ENCODE measurements at regions not wholly inside any gene's neighbourhood (a gene's known extent, or its start where the extent isn't known, plus 50 kb on each side); places are given as distances from the start of the nearest gene placed in this dataset.
"Not testable (repeated sequence)": the region's sequence is repeated elsewhere in the genome, so short reads cannot be mapped to it uniquely, and the experiment has no call there.

- DNase-seq (ENCODE audit: extremely low spot score) = no peak
- POLR2A ChIA-PET = no interaction called here
- TF ChIP-seq, protein P1, sequence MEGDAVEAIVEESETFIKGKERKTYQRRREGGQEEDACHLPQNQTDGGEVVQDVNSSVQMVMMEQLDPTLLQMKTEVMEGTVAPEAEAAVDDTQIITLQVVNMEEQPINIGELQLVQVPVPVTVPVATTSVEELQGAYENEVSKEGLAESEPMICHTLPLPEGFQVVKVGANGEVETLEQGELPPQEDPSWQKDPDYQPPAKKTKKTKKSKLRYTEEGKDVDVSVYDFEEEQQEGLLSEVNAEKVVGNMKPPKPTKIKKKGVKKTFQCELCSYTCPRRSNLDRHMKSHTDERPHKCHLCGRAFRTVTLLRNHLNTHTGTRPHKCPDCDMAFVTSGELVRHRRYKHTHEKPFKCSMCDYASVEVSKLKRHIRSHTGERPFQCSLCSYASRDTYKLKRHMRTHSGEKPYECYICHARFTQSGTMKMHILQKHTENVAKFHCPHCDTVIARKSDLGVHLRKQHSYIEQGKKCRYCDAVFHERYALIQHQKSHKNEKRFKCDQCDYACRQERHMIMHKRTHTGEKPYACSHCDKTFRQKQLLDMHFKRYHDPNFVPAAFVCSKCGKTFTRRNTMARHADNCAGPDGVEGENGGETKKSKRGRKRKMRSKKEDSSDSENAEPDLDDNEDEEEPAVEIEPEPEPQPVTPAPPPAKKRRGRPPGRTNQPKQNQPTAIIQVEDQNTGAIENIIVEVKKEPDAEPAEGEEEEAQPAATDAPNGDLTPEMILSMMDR (IDR thresholded peaks at IDR 0.05; ENCODE audit: control extremely low read depth, extremely low read depth, low read depth, missing control alignments) = no peak
- CTCF ChIA-PET = interaction anchor here (1.1 kb wide), 1 partner anchor 9 kb away, joined by 3 read pairs; no protein-coding TSS in a partner anchor
These were observed 485.7 kb downstream of the CSNK1G3 start for GRCh38 chr5:123997462-123998215.

DNA sequence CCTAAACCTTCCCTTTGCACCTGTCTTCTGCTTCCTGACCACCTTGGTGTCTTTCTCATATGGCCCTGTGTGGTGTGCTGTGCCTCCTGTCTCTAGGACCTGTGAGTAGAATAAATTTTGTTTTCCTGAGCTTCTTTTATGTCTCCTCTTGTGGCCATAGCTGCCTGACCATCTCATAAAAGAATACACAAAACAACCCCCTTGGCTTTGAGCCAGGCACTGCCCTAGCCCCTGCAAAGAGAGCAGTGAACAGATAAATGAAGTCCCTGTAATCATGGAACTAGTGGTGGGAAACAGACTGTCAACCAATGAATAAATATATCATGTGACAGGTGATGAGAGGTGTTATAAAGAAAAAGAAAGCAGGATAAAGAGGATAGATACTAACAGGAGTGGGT is 485.1 kb downstream of the CSNK1G3 start:
- ChIA-PET CTCF (interaction anchor here (1.1 kb wide), 1 partner anchor 10 kb away, joined by 3 read pairs; no protein-coding TSS in a partner anchor), POLR2A (no interaction called here)
- TF ChIP-seq, protein P1 (IDR thresholded peaks at IDR 0.05; ENCODE audit: control extremely low read depth, extremely low read depth, low read depth, missing control alignments) = no peak
- no peak for DNase-seq (ENCODE audit: extremely low spot score)

GRCh38 chr5:123992641-123993040 is 480.7 kb downstream of the CSNK1G3 start:
- ChIA-PET CTCF (interaction anchor here (1.0 to 1.2 kb wide), 2 partner anchors 11 to 29 kb away, joined by 3 to 4 read pairs; no protein-coding TSS in a partner anchor), POLR2A (no interaction called here)
- no peak for DNase-seq (ENCODE audit: extremely low spot score)
- TF ChIP-seq, protein P1 (IDR thresholded peaks at IDR 0.05; ENCODE audit: control extremely low read depth, extremely low read depth, low read depth, missing control alignments) = no peak

DNA sequence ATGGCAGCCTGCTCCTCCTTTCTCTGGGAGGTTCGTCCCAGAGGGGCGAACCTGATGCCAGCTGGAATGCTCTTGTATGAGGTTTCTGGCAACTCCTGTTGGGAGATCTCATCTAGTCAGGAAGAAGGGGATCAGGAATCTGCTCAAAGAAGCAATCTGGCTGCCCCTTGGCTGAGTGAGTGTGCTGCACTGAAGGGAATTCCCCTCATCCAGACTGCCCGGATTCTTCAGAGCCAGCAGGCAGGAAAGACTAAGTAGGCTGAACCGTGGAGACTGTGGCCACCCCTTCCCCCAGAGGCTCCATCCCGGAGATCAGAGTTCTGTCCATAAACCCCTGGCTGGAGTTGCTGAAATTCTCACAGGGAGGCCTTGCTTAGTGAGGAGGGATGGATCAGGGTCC is 476.0 kb downstream of the CSNK1G3 start:
- POLR2A ChIA-PET = no interaction called here
- CTCF ChIA-PET = interaction anchor here (1.6 kb wide), 1 partner anchor 15 kb away, joined by 4 read pairs; no protein-coding TSS in a partner anchor

GRCh38 chr5:123976379-123977033 is 464.5 kb downstream of the CSNK1G3 start:
- TF ChIP-seq, protein P1 (IDR thresholded peaks at IDR 0.05; ENCODE audit: control extremely low read depth, extremely low read depth, low read depth, missing control alignments) = no peak
- POLR2A ChIA-PET = no interaction called here
- no peak for DNase-seq (ENCODE audit: extremely low spot score)
- CTCF ChIA-PET = interaction anchor here (1.5 kb wide), 1 partner anchor 10 kb away, joined by 5 read pairs; no protein-coding TSS in a partner anchor

More for the DNA sequence above, 476.0 kb downstream of the CSNK1G3 start:
- no peak for DNase-seq (ENCODE audit: extremely low spot score)
- TF ChIP-seq, protein P1 (IDR thresholded peaks at IDR 0.05; ENCODE audit: control extremely low read depth, extremely low read depth, low read depth, missing control alignments) = no peak

GRCh38 chr5:123975521-123975920 is 463.5 kb downstream of the CSNK1G3 start:
- DNase-seq (ENCODE audit: extremely low spot score); CTCF ChIA-PET; POLR2A ChIA-PET: not testable (repeated sequence)

- ChIA-PET CTCF (no interaction called here), POLR2A (no interaction called here)
- no peak for DNase-seq (ENCODE audit: extremely low spot score)
- TF ChIP-seq, protein P1 (IDR thresholded peaks at IDR 0.05; ENCODE audit: control extremely low read depth, extremely low read depth, low read depth, missing control alignments) = no peak
These were observed 454.8 kb downstream of the CSNK1G3 start for GRCh38 chr5:123966781-123967180.
